Epidermal melanocyte (primary cell): ENCODE measurements at regions not wholly inside any gene's neighbourhood (a gene's known extent, or its start where the extent isn't known, plus 50 kb on each side); places are given as distances from the start of the nearest gene placed in this dataset.
"Not testable (repeated sequence)": the region's sequence is repeated elsewhere in the genome, so short reads cannot be mapped to it uniquely, and the experiment has no call there.

Experiments
- DNase-seq: peaks from one replicate; pipeline ENCODE4 v3.0.0; 2011; ENCODE audit warnings: low spot score; ENCODE audit not compliant: insufficient read length

- not testable (repeated sequence) for DNase-seq
These were observed 187.0 kb downstream of the CSNK1G3 start for GRCh38 chr5:123698937-123699336.

GRCh38 chr5:123696921-123697341 is 185.0 kb downstream of the CSNK1G3 start:
- no peak for DNase-seq

GRCh38 chr5:123690821-123691220 is 178.8 kb downstream of the CSNK1G3 start:
- no peak for DNase-seq

GRCh38 chr5:123681061-123681460 is 169.1 kb downstream of the CSNK1G3 start:
- DNase-seq: no peak

- DNase-seq: no peak
These were observed 161.1 kb downstream of the CSNK1G3 start for GRCh38 chr5:123673107-123673506.

- DNase-seq: no peak
These were observed 159.9 kb downstream of the CSNK1G3 start for GRCh38 chr5:123671711-123672456.

- no peak for DNase-seq
These were observed 159.1 kb downstream of the CSNK1G3 start for GRCh38 chr5:123671042-123671441.
